Adrenal gland (tissue), 9 donors: ENCODE measurements at regions not wholly inside any gene's neighbourhood (a gene's known extent, or its start where the extent isn't known, plus 50 kb on each side); places are given as distances from the start of the nearest gene placed in this dataset.
A peak's percentile ranks its signal among the peaks of the same experiment; 100 is the strongest.
"Not testable (repeated sequence)": the region's sequence is repeated elsewhere in the genome, so short reads cannot be mapped to it uniquely, and the experiment has no call there.

Experiments used
- DNase-seq, 7 donors: peaks; one replicate each; pipeline ENCODE4 v3.0.0-alpha.2; 2019 to 2020
- H3K27ac ChIP-seq, 5 donors: fragments of 200-600 bp; sonication (generic) in 4 of 5; 1 replicate in 3 of 5; 2 replicates in 2 of 5; pipeline versions ENCODE4 v1.5.1 to v1.8.0; 2016 to 2020; ENCODE audit warnings: mild to moderate bottlenecking in 1 of 5
- H3K27me3 ChIP-seq: fragments of 200-600 bp; 2 replicates; pipeline ENCODE4 v1.8.0; 2021
- H3K36me3 ChIP-seq, 2 donors: fragments of 200-600 bp; replicated peaks in 1 of 2; 1 replicate in 1 of 2; 2 replicates in 1 of 2; pipeline versions ENCODE4 v1.5.1 to v1.8.0; 2018 to 2022
- H3K4me1 ChIP-seq, 2 donors: fragments of 200-600 bp; replicated peaks in 1 of 2; 1 replicate in 1 of 2; 2 replicates in 1 of 2; pipeline versions ENCODE4 v1.5.1 to v1.8.0; 2018 to 2021
- H3K4me3 ChIP-seq, 4 donors: fragments of 200-600 bp; sonication (generic) in 3 of 4; one replicate each; pipeline ENCODE4 v1.5.1; 2016 to 2018
- H3K9me3 ChIP-seq, 3 donors: fragments of 200-600 bp; sonication (generic) in 1 of 3; replicated peaks in 1 of 3; 1 replicate in 2 of 3; 2 replicates in 1 of 3; pipeline versions ENCODE4 v1.5.1 to v1.8.0; 2016 to 2021
- CTCF ChIP-seq, 6 experiments: fragments of 450-650 bp in 4 of 6; fragments of 200-600 bp in 2 of 6; sonication (generic) in 1 of 6; IDR thresholded peaks; 1 replicate in 5 of 6; 2 replicates in 1 of 6; pipeline versions ENCODE4 v1.5.1 to v1.8.0; 2016 to 2021; ENCODE audit warnings: antibody characterized with exemption in 6 of 6, mild to moderate bottlenecking in 2 of 6, moderate library complexity in 1 of 6
- POLR2A ChIP-seq, 2 donors: fragments of 450-650 bp; IDR thresholded peaks; one replicate each; pipeline ENCODE4 v1.6.1; 2017; ENCODE audit warnings: antibody characterized with exemption in 2 of 2, mild to moderate bottlenecking in 2 of 2, moderate library complexity in 1 of 2
- WGBS, 4 donors: extraction: QIAGEN DNeasy Blood & Tissue Kit in 2 of 4; methylation state at CpG; one replicate each; pipeline versions ENCODE4 v1.1.5 to v1.1.7; 2013 to 2017; 5-methylcytosine and 5-hydroxymethylcytosine counted together
- intact Hi-C, 2 donors: fragments of 100-400 bp; cut with DNase I; formaldehyde crosslinking; loops; one replicate each; pipeline versions ENCODE4 v1.14.1 to v1.15.0; 2022 to 2023
- donor health status: healthy with polysubstance abuse.
- donor health status: Bipolar disorder and iron deficiency.
- donor health status: DM: yes; HTN: yes; CAD: no.
- donor health status: DM: no; HTN: no; CAD: no.
- donor health status: DM: no; HTN: no; CAD: no.

GRCh38 chr5:44178414-44178813 is 210.8 kb downstream of the FGF10 start:
- no peak for TF ChIP-seq POLR2A (IDR thresholded peaks at IDR 0.05)
- TF ChIP-seq CTCF (IDR thresholded peaks at IDR 0.05), result no peak
- Histone ChIP-seq H3K36me3 (no peaks in the 10 kb centered on the region), H3K4me3 (no peak overlapping the region), H3K27ac (no peak overlapping the region), H3K4me1 (no peaks in the 10 kb centered on the region), H3K27me3 (no peaks in the 10 kb centered on the region), H3K9me3 (no peaks in the 10 kb centered on the region)
- no peak for DNase-seq
- intact Hi-C loops, result no loop called here
- 52 to 72% (median 60%) methylated on average over 2 of the region's 2 CpGs for WGBS, 4 donors

GRCh38 chr5:44167540-44167939 is 221.7 kb downstream of the FGF10 start:
- no peaks in the 10 kb centered on the region for H3K9me3 ChIP-seq
- no peaks in the 10 kb centered on the region for H3K27me3 ChIP-seq
- H3K27ac ChIP-seq, result no peak overlapping the region
- no peak for DNase-seq
- H3K4me3 ChIP-seq, result no peak overlapping the region
- H3K36me3 ChIP-seq, result no peaks in the 10 kb centered on the region
- intact Hi-C loops, result no loop called here
- no peaks in the 10 kb centered on the region for H3K4me1 ChIP-seq
- TF ChIP-seq POLR2A (IDR thresholded peaks at IDR 0.05) (no peak), CTCF (IDR thresholded peaks at IDR 0.05) (no peak)

- 56 to 73% (median 63%) methylated on average over 4 of the region's 4 CpGs for WGBS, 4 donors
- Histone ChIP-seq H3K27me3 (no peaks in the 10 kb centered on the region), H3K4me1 (no peaks in the 10 kb centered on the region), H3K27ac (no peak overlapping the region), H3K9me3 (peaks cover 0 to 8% (median 0%) of the 10 kb centered on the region in 3 donors), H3K4me3 (no peak overlapping the region), H3K36me3 (no peaks in the 10 kb centered on the region)
- TF ChIP-seq CTCF (IDR thresholded peaks at IDR 0.05), result no peak
- no peak for TF ChIP-seq POLR2A (IDR thresholded peaks at IDR 0.05)
- no peak for DNase-seq
- intact Hi-C loops, result no loop called here
Observed at GRCh38 chr5:44160369-44160768, 228.9 kb downstream of the FGF10 start.

GRCh38 chr5:44150075-44150723 is 239.0 kb downstream of the FGF10 start:
- Histone ChIP-seq H3K9me3 (peaks cover 0 to 5% (median 0%) of the 10 kb centered on the region in 3 donors), H3K4me1 (no peaks in the 10 kb centered on the region), H3K4me3 (no peak overlapping the region), H3K36me3 (no peaks in the 10 kb centered on the region), H3K27ac (no peak overlapping the region), H3K27me3 (no peaks in the 10 kb centered on the region)
- no peak for DNase-seq
- TF ChIP-seq POLR2A (IDR thresholded peaks at IDR 0.05) (no peak), CTCF (IDR thresholded peaks at IDR 0.05) (no peak)
- 80 to 86% (median 85%) methylated on average over 5 of the region's 5 CpGs for WGBS, 4 donors
- intact Hi-C loops, result no loop called here

GRCh38 chr5:44117947-44118346 is 271.3 kb downstream of the FGF10 start:
- H3K27ac ChIP-seq, H3K9me3 ChIP-seq, H3K4me3 ChIP-seq, H3K4me1 ChIP-seq, intact Hi-C loops, H3K27me3 ChIP-seq, H3K36me3 ChIP-seq: not testable (repeated sequence)
- DNase-seq, result peak in 3 of 7 donors; percentile 9 to 62 (median 24)
- 45 to 60% (median 56%) methylated on average over 2 to 3 of the region's 3 CpGs for WGBS, 4 donors

GRCh38 chr5:44108232-44108631 is 281.0 kb downstream of the FGF10 start:
- 57 to 93% (median 61%) methylated on average over 2 to 5 of the region's 5 CpGs for WGBS, 4 donors
- intact Hi-C loops, H3K36me3 ChIP-seq, H3K27ac ChIP-seq, H3K4me1 ChIP-seq, H3K9me3 ChIP-seq, H3K27me3 ChIP-seq, H3K4me3 ChIP-seq, DNase-seq: not testable (repeated sequence)
